NT2/D1 (cell line): ENCODE measurements at regions not wholly inside any gene's neighbourhood (a gene's known extent, or its start where the extent isn't known, plus 50 kb on each side); places are given as distances from the start of the nearest gene placed in this dataset.
"Not testable (repeated sequence)": the region's sequence is repeated elsewhere in the genome, so short reads cannot be mapped to it uniquely, and the experiment has no call there.

ENCODE experiments used
- SUZ12 ChIP-seq: IDR thresholded peaks from 2 replicates; pipeline ENCODE4 v1.6.1; 2011; ENCODE audit not compliant: insufficient read length, insufficient read depth; ENCODE audit errors: extremely low read depth
- YY1 ChIP-seq: IDR thresholded peaks from 2 replicates; pipeline ENCODE4 v1.6.1; 2011; ENCODE audit not compliant: insufficient read length, insufficient read depth
- ZNF274 ChIP-seq: IDR thresholded peaks from 2 replicates; pipeline ENCODE4 v1.6.1; 2011; ENCODE audit warnings: mild to moderate bottlenecking, low read depth, low read length

GRCh38 chrX:138264095-138264494 lies 447.4 kb downstream of the FGF13 start:
- not testable (repeated sequence) for TF ChIP-seq YY1, SUZ12, ZNF274
